Endothelial cell of umbilical vein (primary cell): ENCODE measurements at regions not wholly inside any gene's neighbourhood (a gene's known extent, or its start where the extent isn't known, plus 50 kb on each side); places are given as distances from the start of the nearest gene placed in this dataset.

Experiments used
- CTCF ChIP-seq, 2 donors: IDR thresholded peaks; 1 replicate in 1 of 2; 2 replicates in 1 of 2; pipeline ENCODE4 v1.5.1; 2011; ENCODE audit warnings: low read length in 2 of 2, mild to moderate bottlenecking in 2 of 2, moderate library complexity in 2 of 2, control low read depth in 1 of 2, inconsistent platforms in 1 of 2, low read depth in 1 of 2; ENCODE audit not compliant: insufficient read depth in 1 of 2; ENCODE audit errors: extremely low read depth in 1 of 2
- EZH2 ChIP-seq: IDR thresholded peaks from 2 replicates; pipeline ENCODE4 v1.6.1; 2012; ENCODE audit warnings: borderline replicate concordance, low read depth, mild to moderate bottlenecking, moderate library complexity, low read length, inconsistent platforms; ENCODE audit not compliant: severe bottlenecking
- POLR2A ChIP-seq: IDR thresholded peaks from 2 replicates; pipeline ENCODE4 v1.6.1; 2012; ENCODE audit warnings: low read depth, mild to moderate bottlenecking, control low read depth, low read length
- POLR2AphosphoS5 ChIP-seq: IDR thresholded peaks from 2 replicates; pipeline ENCODE4 v1.6.1; 2012; ENCODE audit warnings: low read depth, mild to moderate bottlenecking, control low read depth, low read length, moderate library complexity; ENCODE audit not compliant: insufficient read depth

DNA sequence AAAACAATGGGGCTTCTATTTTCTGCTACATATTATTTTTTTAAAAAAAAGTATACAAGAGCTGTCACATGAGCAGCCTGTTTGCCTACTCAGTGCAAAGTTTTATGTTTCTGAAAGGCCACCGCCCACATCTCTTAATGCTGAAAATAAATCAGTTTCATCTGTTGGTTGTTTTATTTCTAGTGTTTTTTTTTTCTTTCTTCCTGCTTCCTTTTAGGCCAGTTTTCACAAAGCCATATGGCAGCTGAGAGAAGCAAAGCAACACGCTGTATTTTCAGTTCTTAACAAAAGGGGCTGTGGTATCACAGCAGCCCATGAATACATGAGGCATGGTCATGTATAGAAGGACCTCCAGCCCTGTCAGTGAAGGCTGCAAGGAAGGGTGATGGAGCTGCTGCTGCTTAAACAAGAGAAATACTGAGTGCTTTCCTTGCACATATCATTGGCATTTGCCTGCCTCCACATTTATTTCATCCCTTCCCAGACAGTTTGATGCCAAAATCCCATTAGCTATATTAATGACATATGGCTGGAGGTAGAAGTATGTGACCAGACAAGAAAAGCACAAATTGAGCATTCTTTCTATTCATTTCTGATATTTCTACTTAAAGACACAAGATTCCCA is 172.5 kb downstream of the PCDH18 start:
- TF ChIP-seq POLR2A (no peak), CTCF (IDR thresholded peaks at IDR 0.05; ENCODE audit: extremely low read depth in 1 of 2, insufficient read depth in 1 of 2, low read depth in 1 of 2, low read length in 2 of 2) (no peak), EZH2 (no peak), POLR2AphosphoS5 (no peak)
